ENCODE measurements at regions not wholly inside any gene's neighbourhood (a gene's known extent, or its start where the extent isn't known, plus 50 kb on each side); places are given as distances from the start of the nearest gene placed in this dataset.

DNA sequence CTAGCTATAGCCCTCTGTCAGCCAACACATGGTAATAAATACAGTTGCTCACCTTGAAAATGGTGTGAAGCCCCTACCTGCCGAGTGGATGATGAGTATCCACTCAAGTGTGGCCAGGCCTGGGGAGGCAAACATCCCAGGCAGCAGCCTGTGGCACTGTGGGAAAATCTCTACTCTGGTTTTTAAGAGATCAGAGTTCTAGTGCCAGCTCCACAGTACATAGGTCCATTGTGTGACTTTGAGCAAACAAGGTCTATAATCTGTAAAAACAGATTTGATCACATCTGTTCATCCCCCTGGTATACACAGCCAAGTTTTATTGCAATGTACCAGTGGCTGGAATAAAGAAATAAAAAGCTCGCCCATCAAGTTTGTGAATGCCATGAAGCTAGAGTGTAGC is 82.7 kb upstream of the ARMC2 start:
- ChIA-PET POLR2A (no interaction called here), CTCF (no interaction called here)

DNA sequence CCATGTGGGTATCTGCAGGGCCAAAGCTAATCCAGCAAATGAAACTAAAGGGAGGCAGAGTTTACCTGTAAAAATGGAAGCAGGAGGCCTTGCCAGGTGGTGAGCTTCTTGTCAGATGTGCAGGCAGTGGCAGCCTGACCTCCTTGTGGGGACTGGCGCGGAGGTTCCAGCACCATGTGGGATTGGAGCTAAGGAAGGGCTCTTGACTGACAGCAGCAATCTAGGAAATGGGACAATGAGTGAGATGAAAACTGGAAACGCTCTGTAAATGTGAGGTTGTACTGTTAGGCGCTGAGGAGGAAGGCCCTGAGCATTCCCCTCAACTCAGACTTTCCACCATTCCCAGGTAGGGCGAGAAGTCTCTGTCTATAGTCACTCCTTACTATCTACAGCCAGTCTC is 81.8 kb upstream of the ARMC2 start:
- TF ChIP-seq, protein P1, sequence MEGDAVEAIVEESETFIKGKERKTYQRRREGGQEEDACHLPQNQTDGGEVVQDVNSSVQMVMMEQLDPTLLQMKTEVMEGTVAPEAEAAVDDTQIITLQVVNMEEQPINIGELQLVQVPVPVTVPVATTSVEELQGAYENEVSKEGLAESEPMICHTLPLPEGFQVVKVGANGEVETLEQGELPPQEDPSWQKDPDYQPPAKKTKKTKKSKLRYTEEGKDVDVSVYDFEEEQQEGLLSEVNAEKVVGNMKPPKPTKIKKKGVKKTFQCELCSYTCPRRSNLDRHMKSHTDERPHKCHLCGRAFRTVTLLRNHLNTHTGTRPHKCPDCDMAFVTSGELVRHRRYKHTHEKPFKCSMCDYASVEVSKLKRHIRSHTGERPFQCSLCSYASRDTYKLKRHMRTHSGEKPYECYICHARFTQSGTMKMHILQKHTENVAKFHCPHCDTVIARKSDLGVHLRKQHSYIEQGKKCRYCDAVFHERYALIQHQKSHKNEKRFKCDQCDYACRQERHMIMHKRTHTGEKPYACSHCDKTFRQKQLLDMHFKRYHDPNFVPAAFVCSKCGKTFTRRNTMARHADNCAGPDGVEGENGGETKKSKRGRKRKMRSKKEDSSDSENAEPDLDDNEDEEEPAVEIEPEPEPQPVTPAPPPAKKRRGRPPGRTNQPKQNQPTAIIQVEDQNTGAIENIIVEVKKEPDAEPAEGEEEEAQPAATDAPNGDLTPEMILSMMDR (IDR thresholded peaks at IDR 0.05; ENCODE audit: insufficient read depth, low read depth, low read length): no peak
- CTCF ChIA-PET: interaction anchor here (1.1 to 1.4 kb wide), 2 partner anchors 16 to 70 kb away, joined by 3 read pairs; no protein-coding TSS in a partner anchor
- Histone ChIP-seq H3K36me3 (ENCODE audit: control insufficient read depth, insufficient read depth, low read length) (no peaks in the 10 kb centered on the region), H3K27me3 (ENCODE audit: control insufficient read depth, insufficient read depth, low read length) (peaks cover 1% of the 10 kb centered on the region), H3K4me3 (ENCODE audit: low read depth, low read length) (no peak overlapping the region)
- DNase-seq (ENCODE audit: low read depth): no peak
- POLR2A ChIA-PET: no interaction called here

More for the DNA sequence above, 82.7 kb upstream of the ARMC2 start:
- TF ChIP-seq, protein P1 (IDR thresholded peaks at IDR 0.05; ENCODE audit: insufficient read depth, low read depth, low read length): no peak
- Histone ChIP-seq H3K27me3 (ENCODE audit: control insufficient read depth, insufficient read depth, low read length) (peaks cover 1% of the 10 kb centered on the region), H3K36me3 (ENCODE audit: control insufficient read depth, insufficient read depth, low read length) (no peaks in the 10 kb centered on the region), H3K4me3 (ENCODE audit: low read depth, low read length) (no peak overlapping the region)
- DNase-seq (ENCODE audit: low read depth): no peak

DNA sequence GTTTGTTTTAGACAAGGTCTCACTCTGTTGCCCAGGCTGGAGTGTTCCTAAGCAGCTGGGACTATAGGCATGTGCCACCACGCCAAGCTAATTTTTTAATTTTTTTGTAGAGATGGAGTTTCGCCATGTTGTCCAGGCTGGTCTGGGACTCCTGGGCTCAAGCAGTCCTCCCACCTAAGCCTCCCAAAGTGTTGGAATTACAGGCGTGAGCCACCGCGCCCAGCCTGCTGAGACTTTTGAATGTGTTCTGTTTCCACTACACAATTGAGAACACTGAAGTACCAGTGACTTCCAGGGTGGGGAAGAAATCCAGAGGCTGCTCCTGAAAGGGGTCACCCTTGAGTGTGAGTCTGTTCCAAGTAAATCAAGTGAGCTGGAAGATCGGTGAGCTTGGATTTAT is 81.3 kb upstream of the ARMC2 start:
- ChIA-PET CTCF (interaction anchor here (1.1 to 1.4 kb wide), 2 partner anchors 17 to 69 kb away, joined by 3 read pairs; no protein-coding TSS in a partner anchor), POLR2A (interaction anchor here (0.7 kb wide), 1 partner anchor 174 kb away, joined by 3 read pairs; no protein-coding TSS in a partner anchor)
- Histone ChIP-seq H3K27me3 (ENCODE audit: control insufficient read depth, insufficient read depth, low read length) (peaks cover 1% of the 10 kb centered on the region), H3K4me3 (ENCODE audit: low read depth, low read length) (no peak overlapping the region), H3K36me3 (ENCODE audit: control insufficient read depth, insufficient read depth, low read length) (no peaks in the 10 kb centered on the region)
- DNase-seq (ENCODE audit: low read depth): no peak
- TF ChIP-seq, protein P1 (IDR thresholded peaks at IDR 0.05; ENCODE audit: insufficient read depth, low read depth, low read length): no peak

DNA sequence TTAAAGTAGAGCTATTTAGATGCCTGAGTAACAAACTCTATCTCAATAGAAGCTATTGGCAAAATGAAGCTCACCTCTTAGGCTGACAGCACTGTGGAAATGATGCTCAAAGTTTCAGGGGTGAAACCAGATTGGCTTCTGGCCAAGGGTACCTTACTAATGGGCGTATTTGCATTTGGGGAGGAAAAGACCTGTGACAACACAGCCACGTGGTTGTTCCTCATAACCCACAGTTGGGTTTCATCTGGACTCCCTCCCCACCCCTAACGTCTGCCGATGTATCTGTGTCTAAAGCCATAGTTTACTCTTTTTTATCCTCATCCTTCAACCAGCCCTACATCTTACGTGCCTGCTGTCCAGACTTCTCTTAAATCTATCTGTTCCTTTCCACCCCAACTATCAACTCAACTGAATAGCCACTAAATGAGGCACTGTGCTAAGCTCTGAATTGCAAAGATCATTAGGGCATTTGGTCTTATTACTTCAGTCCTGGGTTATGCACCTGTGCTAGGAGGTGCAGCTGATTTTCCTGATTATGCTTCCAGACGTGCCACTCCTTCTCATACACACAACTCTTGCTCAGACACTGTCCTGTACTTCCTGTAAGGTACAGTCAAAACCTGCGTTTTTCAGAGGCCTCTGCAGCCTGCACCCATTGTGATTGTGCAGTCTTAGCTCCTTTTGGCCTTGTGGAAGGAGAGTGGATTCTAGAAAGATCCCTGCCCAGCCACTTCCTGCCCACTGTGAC is 80.6 kb upstream of the ARMC2 start:
- Histone ChIP-seq H3K27me3 (ENCODE audit: control insufficient read depth, insufficient read depth, low read length) (peaks cover 1% of the 10 kb centered on the region), H3K4me3 (ENCODE audit: low read depth, low read length) (no peak overlapping the region), H3K36me3 (ENCODE audit: control insufficient read depth, insufficient read depth, low read length) (no peaks in the 10 kb centered on the region)
- DNase-seq (ENCODE audit: low read depth): no peak
- CTCF ChIA-PET: interaction anchor here (1.1 to 1.8 kb wide), 4 partner anchors 12 to 69 kb away, joined by 3 to 9 read pairs (median 3); no protein-coding TSS in a partner anchor
- TF ChIP-seq, protein P1 (IDR thresholded peaks at IDR 0.05; ENCODE audit: insufficient read depth, low read depth, low read length): no peak
- POLR2A ChIA-PET: interaction anchor here (0.7 kb wide), 1 partner anchor 175 kb away, joined by 3 read pairs; no protein-coding TSS in a partner anchor

DNA sequence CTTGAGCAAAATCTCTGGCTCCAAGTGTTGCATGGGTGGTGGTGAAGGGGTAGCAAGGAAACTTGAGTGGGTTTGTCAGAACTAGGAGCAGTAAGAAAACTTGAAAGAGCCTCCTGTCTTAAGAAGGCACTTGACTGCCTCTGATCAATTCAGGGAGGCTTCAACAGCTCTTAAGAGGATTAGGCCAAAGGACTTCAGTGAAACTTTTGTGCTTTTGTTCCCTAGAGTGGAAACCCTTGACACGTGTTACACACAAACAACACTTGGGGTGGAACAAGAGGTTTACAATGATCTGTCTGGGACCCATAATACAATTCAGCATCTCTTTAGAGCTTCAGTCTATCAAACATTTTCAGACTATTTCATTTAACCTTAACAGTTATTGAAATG is 80.1 kb upstream of the ARMC2 start:
- no peak for DNase-seq (ENCODE audit: low read depth)
- no peak overlapping the region for H3K4me3 ChIP-seq (ENCODE audit: low read depth, low read length)
- H3K27me3 ChIP-seq (ENCODE audit: control insufficient read depth, insufficient read depth, low read length): peaks cover 1% of the 10 kb centered on the region
- CTCF ChIA-PET: interaction anchor here (1.1 to 1.8 kb wide), 4 partner anchors 11 to 307 kb away, joined by 3 to 9 read pairs (median 3); no protein-coding TSS in a partner anchor
- POLR2A ChIA-PET: no interaction called here
- H3K36me3 ChIP-seq (ENCODE audit: control insufficient read depth, insufficient read depth, low read length): no peaks in the 10 kb centered on the region
- TF ChIP-seq, protein P1 (IDR thresholded peaks at IDR 0.05; ENCODE audit: insufficient read depth, low read depth, low read length): no peak
